ENCODE measurements at regions not wholly inside any gene's neighbourhood (a gene's known extent, or its start where the extent isn't known, plus 50 kb on each side); places are given as distances from the start of the nearest gene placed in this dataset.
A peak's percentile ranks its signal among the peaks of the same experiment; 100 is the strongest.

- Histone ChIP-seq H3K27ac (ENCODE audit: insufficient read length, low read depth, low read length) (no peak overlapping the region), H4K20me1 (ENCODE audit: control insufficient read depth, insufficient read depth, insufficient read length) (no peaks in the 10 kb centered on the region), H3K4me2 (ENCODE audit: insufficient read depth, insufficient read length, low read length) (no peak overlapping the region), H2AFZ (ENCODE audit: low read length) (no peak overlapping the region), H3K4me1 (ENCODE audit: insufficient read depth, low read length) (no peaks in the 10 kb centered on the region), H2BK12ac (ENCODE audit: insufficient read length, low read depth, low read length) (no peak overlapping the region), H4K8ac (replicated peaks; ENCODE audit: insufficient read length, low read depth, low read length) (no peak overlapping the region), H2BK120ac (ENCODE audit: low read depth, low read length, poor library complexity, severe bottlenecking) (no peak overlapping the region), H3K9me3 (ENCODE audit: control insufficient read depth, low read depth, low read length) (peaks cover 9% of the 10 kb centered on the region), H3K23me2 (ENCODE audit: insufficient read length, low read depth, low read length, poor library complexity, severe bottlenecking) (no peaks in the 10 kb centered on the region), H3K56ac (ENCODE audit: insufficient read length, low read depth, low read length) (no peak overlapping the region), H3T11ph (ENCODE audit: low read length) (no peak overlapping the region), H2BK20ac (ENCODE audit: low read depth, low read length, poor library complexity, severe bottlenecking) (no peak overlapping the region), H3K18ac (ENCODE audit: insufficient read length, low read depth, low read length) (no peak overlapping the region), H2BK5ac (ENCODE audit: insufficient read length, low read length) (no peak overlapping the region), H3K79me2 (ENCODE audit: insufficient read depth, low read length) (no peaks in the 10 kb centered on the region), H3K79me1 (ENCODE audit: insufficient read depth, low read depth, low read length, poor library complexity, severe bottlenecking) (no peaks in the 10 kb centered on the region), H4K5ac (ENCODE audit: insufficient read length, low read depth, low read length) (no peak overlapping the region), H2BK15ac (ENCODE audit: low read depth, low read length) (no peak overlapping the region), H3K27me3 (ENCODE audit: insufficient read depth, low read length) (no peaks in the 10 kb centered on the region), H3K23ac (ENCODE audit: insufficient read length, low read depth, low read length) (no peak overlapping the region), H3K4ac (ENCODE audit: low read depth, low read length) (no peak overlapping the region), H3K14ac (ENCODE audit: insufficient read depth, low read length) (no peak overlapping the region), H3K9ac (ENCODE audit: extremely low read depth, insufficient read length, low read length) (no peak overlapping the region), H2AK5ac (ENCODE audit: insufficient read length, low read length) (no peak overlapping the region), H4K91ac (ENCODE audit: insufficient read length, low read depth, low read length) (no peak overlapping the region)
- no CpG with 5 or more reads among the region's 2 CpGs for WGBS (ENCODE audit: extremely low coverage, insufficient read length, low lambda C conversion rate)
- Mint-ChIP-seq H3K27me3 (ENCODE audit: low read depth) (no peaks in the 10 kb centered on the region; the same call in 1 of the 2 replicates), H3K4me1 (peaks cover 16 to 17% of the 10 kb centered on the region in 2 experiments), H3K36me3 (ENCODE audit: insufficient read depth in 1 of 3, low read depth in 3 of 3) (peaks cover 10 to 22% (median 18%) of the 10 kb centered on the region in 3 experiments), H3K9me3 (peaks cover 24 to 28% of the 10 kb centered on the region in 2 experiments), H3K4me3 (peak overlapping the region in 1 of 2 experiments; percentile 24; a peak in 1 of 5 replicates), H3K27ac (peak overlapping the region; percentile 52 to 78 (median 72); a peak in 3 of 7 replicates)
- TF ChIP-seq, protein P1, sequence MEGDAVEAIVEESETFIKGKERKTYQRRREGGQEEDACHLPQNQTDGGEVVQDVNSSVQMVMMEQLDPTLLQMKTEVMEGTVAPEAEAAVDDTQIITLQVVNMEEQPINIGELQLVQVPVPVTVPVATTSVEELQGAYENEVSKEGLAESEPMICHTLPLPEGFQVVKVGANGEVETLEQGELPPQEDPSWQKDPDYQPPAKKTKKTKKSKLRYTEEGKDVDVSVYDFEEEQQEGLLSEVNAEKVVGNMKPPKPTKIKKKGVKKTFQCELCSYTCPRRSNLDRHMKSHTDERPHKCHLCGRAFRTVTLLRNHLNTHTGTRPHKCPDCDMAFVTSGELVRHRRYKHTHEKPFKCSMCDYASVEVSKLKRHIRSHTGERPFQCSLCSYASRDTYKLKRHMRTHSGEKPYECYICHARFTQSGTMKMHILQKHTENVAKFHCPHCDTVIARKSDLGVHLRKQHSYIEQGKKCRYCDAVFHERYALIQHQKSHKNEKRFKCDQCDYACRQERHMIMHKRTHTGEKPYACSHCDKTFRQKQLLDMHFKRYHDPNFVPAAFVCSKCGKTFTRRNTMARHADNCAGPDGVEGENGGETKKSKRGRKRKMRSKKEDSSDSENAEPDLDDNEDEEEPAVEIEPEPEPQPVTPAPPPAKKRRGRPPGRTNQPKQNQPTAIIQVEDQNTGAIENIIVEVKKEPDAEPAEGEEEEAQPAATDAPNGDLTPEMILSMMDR (conservative IDR thresholded peaks at IDR 0.05): peak; percentile 61
- DNase-seq: peak; percentile 81
These were observed 122.9 kb upstream of the ELAC2 start for GRCh38 chr17:13140750-13141149.

Measured in H9 (cell line).